HepG2 (cell line): ENCODE measurements at regions not wholly inside any gene's neighbourhood (a gene's known extent, or its start where the extent isn't known, plus 50 kb on each side); places are given as distances from the start of the nearest gene placed in this dataset.

Experiments used
- ATAC-seq: fragments of 200-7000 bp; cut with Tn5 transposase; 3 replicates; pipeline ENCODE4 v1.9.1; 2020; ENCODE audit warnings: mild to moderate bottlenecking, moderate library complexity
- BruUV-seq: library from RNA; stranded (reverse); fragments of 400-500 nt; replicated peaks from 2 replicates; lab custom pipeline; 2021; lab: Mats Ljungman, UMichigan
- CTCF ChIA-PET: fragments of 300-600 bp; formaldehyde crosslinking; extraction: SDS; loops from one replicate; lab custom pipeline; 2021; ENCODE audit warnings: low total read pairs, inconsistent platforms, low intra/inter-chr PET ratio; lab: Yijun Ruan, JAX
- POLR2A ChIA-PET: fragments of 350-600 bp; sonication (Branson Sonifier 250); formaldehyde crosslinking; loops from one replicate; lab custom pipeline; 2020; ENCODE audit warnings: antibody characterized with exemption, inconsistent platforms; lab: Yijun Ruan, JAX
- DNase-seq: peaks from one replicate; pipeline ENCODE4 v3.0.0-alpha.2; 2015; ENCODE audit warnings: low spot score
- FAIRE-seq: peaks from 3 replicates; lab custom pipeline; 2011; peaks lifted over from hg19 to GRCh38; lab: Jason Lieb, UNC
- H2AFZ ChIP-seq: one replicate; pipeline ENCODE4 v1.6.1; 2011; ENCODE audit warnings: low read length, inconsistent platforms
- H3K27ac ChIP-seq: fragments of 300-600 bp; 3 replicates; pipeline ENCODE4 v1.8.0; 2011; ENCODE audit warnings: mixed run types, mild to moderate bottlenecking, mixed read lengths, low read length, inconsistent platforms; ENCODE audit not compliant: insufficient read depth; ENCODE audit errors: extremely low read length
- H3K27me3 ChIP-seq, 2 experiments: fragments of 200-600 bp in 1 of 2; 2 replicates in 1 of 2; 3 replicates in 1 of 2; pipeline versions ENCODE4 v1.6.0 to v1.8.0; 2011; ENCODE audit warnings: low read length in 2 of 2, mild to moderate bottlenecking in 2 of 2, moderate library complexity in 2 of 2, inconsistent platforms in 1 of 2; ENCODE audit not compliant: insufficient read depth in 2 of 2, control insufficient read depth in 1 of 2
- H3K36me3 ChIP-seq, 2 experiments: fragments of 200-600 bp in 1 of 2; replicated peaks in 1 of 2; 2 replicates in 1 of 2; 3 replicates in 1 of 2; pipeline versions ENCODE4 v1.5.1 to v1.8.0; 2011; ENCODE audit warnings: low read length in 2 of 2, inconsistent platforms in 1 of 2; ENCODE audit not compliant: insufficient read depth in 2 of 2, control insufficient read depth in 1 of 2
- H3K4me1 ChIP-seq: 2 replicates; pipeline ENCODE4 v1.5.1; 2012; ENCODE audit warnings: low read length, inconsistent platforms; ENCODE audit not compliant: insufficient read depth
- H3K4me2 ChIP-seq: 2 replicates; pipeline ENCODE4 v1.6.0; 2011; ENCODE audit warnings: low read depth, low read length, inconsistent platforms
- H3K4me3 ChIP-seq, 3 experiments: fragments of 200-600 bp in 1 of 3; sonication (generic), shearing (Covaris generic) in 1 of 3; replicated peaks in 1 of 3; 2 replicates each; pipeline ENCODE4 v1.5.1; 2011 to 2016; ENCODE audit warnings: low read length in 3 of 3, inconsistent platforms in 2 of 3, low read depth in 2 of 3, mild to moderate bottlenecking in 2 of 3, control low read depth in 1 of 3, mixed read lengths in 1 of 3; ENCODE audit not compliant: insufficient read depth in 1 of 3
- H3K79me2 ChIP-seq: one replicate; pipeline ENCODE4 v1.6.1; 2011; ENCODE audit warnings: low read length, inconsistent platforms; ENCODE audit not compliant: insufficient read depth
- H3K9ac ChIP-seq: 2 replicates; pipeline ENCODE4 v1.6.0; 2011; ENCODE audit warnings: mild to moderate bottlenecking, low read depth, low read length, inconsistent platforms; ENCODE audit not compliant: insufficient read depth
- H3K9me3 ChIP-seq: 2 replicates; pipeline ENCODE4 v1.5.1; 2012; ENCODE audit warnings: mild to moderate bottlenecking, low read length
- H4K20me1 ChIP-seq: 2 replicates; pipeline ENCODE4 v1.6.0; 2011; ENCODE audit warnings: inconsistent platforms, mild to moderate bottlenecking, low read length, moderate library complexity; ENCODE audit not compliant: insufficient read depth
- CREM ChIP-seq, 2 experiments: sonication (generic) in 1 of 2; formaldehyde crosslinking in 1 of 2; IDR thresholded peaks; 2 replicates each; pipeline versions ENCODE4 v1.4.0 to v1.6.1; 2016 to 2020; ENCODE audit warnings: antibody characterized with exemption in 1 of 2, mild to moderate bottlenecking in 1 of 2, missing genetic modification reagents in 1 of 2
- EHMT2 ChIP-seq: fragments of 200-600 bp; sonication (generic); IDR thresholded peaks from 2 replicates; pipeline ENCODE4 v1.7.0; 2017; ENCODE audit warnings: antibody characterized with exemption, low read depth, low read length, borderline replicate concordance
- GATA4 ChIP-seq: sonication (generic); IDR thresholded peaks from 2 replicates; pipeline ENCODE4 v1.6.1; 2016; ENCODE audit warnings: antibody characterized with exemption, low read depth, borderline replicate concordance
- GATAD1 ChIP-seq: IDR thresholded peaks from 2 replicates; pipeline ENCODE4 v1.6.1; 2016; ENCODE audit warnings: missing genetic modification reagents, missing compliant biosample characterization
- MAZ ChIP-seq, 2 experiments: sonication (generic) in 1 of 2; formaldehyde crosslinking in 1 of 2; IDR thresholded peaks; 2 replicates each; pipeline versions ENCODE4 v1.5.0 to v1.6.1; 2012 to 2020; ENCODE audit warnings: low read depth in 2 of 2, mild to moderate bottlenecking in 2 of 2, borderline replicate concordance in 1 of 2, improper control_type of control experiment in 1 of 2, low read length in 1 of 2, missing genetic modification reagents in 1 of 2, moderate library complexity in 1 of 2
- PRMT3 ChIP-seq: sonication (generic); formaldehyde crosslinking; IDR thresholded peaks from 2 replicates; pipeline ENCODE4 v1.8.1; 2022; ENCODE audit warnings: low read depth, mild to moderate bottlenecking, moderate library complexity, missing genetic modification reagents, borderline replicate concordance
- SMARCE1 ChIP-seq: fragments of 450-650 bp; IDR thresholded peaks from 2 replicates; pipeline ENCODE4 v1.6.1; 2017; ENCODE audit warnings: borderline replicate concordance
- SRSF4 ChIP-seq: fragments of 200-400 bp; formaldehyde crosslinking; IDR thresholded peaks from one replicate; pipeline ENCODE4 v1.6.1; 2018; ENCODE audit warnings: mild to moderate bottlenecking, low read depth, low read length, moderate library complexity; ENCODE audit not compliant: poor library complexity, severe bottlenecking
- XBP1 ChIP-seq: sonication (generic); formaldehyde crosslinking; IDR thresholded peaks from 2 replicates; pipeline ENCODE4 v1.5.0; 2020; ENCODE audit warnings: missing genetic modification reagents
- ZNF343 ChIP-seq: sonication (generic); formaldehyde crosslinking; IDR thresholded peaks from 2 replicates; pipeline ENCODE4 v1.4.0; 2020; ENCODE audit warnings: mild to moderate bottlenecking, missing genetic modification reagents
- ZNF552 ChIP-seq: sonication (generic); formaldehyde crosslinking; IDR thresholded peaks from 2 replicates; pipeline ENCODE4 v1.9.0; 2022; ENCODE audit warnings: missing genetic modification reagents, mild to moderate bottlenecking, borderline replicate concordance
- ZNF878 ChIP-seq: sonication (generic); formaldehyde crosslinking; IDR thresholded peaks from 2 replicates; pipeline ENCODE4 v1.8.1; 2023; ENCODE audit warnings: mild to moderate bottlenecking, missing genetic modification reagents, moderate library complexity
- in situ Hi-C: cut with HindIII; loops from 2 replicates; pipeline ENCODE4 v1.10.0; 2017; ENCODE audit warnings: low pct_unique_long_range_greater_than_20kb; ENCODE audit not compliant: extremely low pct_ligation_motif_present
- intact Hi-C: fragments of 100-400 bp; cut with micrococcal nuclease; formaldehyde crosslinking; loops from one replicate; pipeline ENCODE4 v1.10.0; 2022; ENCODE audit not compliant: unreplicated experiment
- TF ChIP-seq, protein P1 (sequence below), 2 experiments: fragments of 450-650 bp in 1 of 2; sonication (generic) in 1 of 2; formaldehyde crosslinking; IDR thresholded peaks; 2 replicates each; pipeline versions ENCODE4 v1.5.0 to v1.8.0; 2020 to 2022; ENCODE audit warnings: mild to moderate bottlenecking in 1 of 2, missing genetic modification reagents in 1 of 2
- TF ChIP-seq, protein P2 (sequence below), 2 experiments: sonication (generic) in 1 of 2; formaldehyde crosslinking in 1 of 2; IDR thresholded peaks; 2 replicates each; pipeline versions ENCODE4 v1.4.0 to v1.6.1; 2018 to 2020; ENCODE audit warnings: missing genetic modification reagents in 2 of 2, borderline replicate concordance in 1 of 2, low read depth in 1 of 2, mild to moderate bottlenecking in 1 of 2, missing biosample characterization in 1 of 2
- TF ChIP-seq, protein P3 (sequence below): sonication (generic); formaldehyde crosslinking; IDR thresholded peaks from 2 replicates; pipeline ENCODE4 v1.4.0; 2020; ENCODE audit warnings: low read depth, mild to moderate bottlenecking, missing genetic modification reagents
- TF ChIP-seq, protein P4 (sequence below): sonication (generic); formaldehyde crosslinking; IDR thresholded peaks from 2 replicates; pipeline ENCODE4 v1.4.0; 2020; ENCODE audit warnings: missing genetic modification reagents

DNA sequence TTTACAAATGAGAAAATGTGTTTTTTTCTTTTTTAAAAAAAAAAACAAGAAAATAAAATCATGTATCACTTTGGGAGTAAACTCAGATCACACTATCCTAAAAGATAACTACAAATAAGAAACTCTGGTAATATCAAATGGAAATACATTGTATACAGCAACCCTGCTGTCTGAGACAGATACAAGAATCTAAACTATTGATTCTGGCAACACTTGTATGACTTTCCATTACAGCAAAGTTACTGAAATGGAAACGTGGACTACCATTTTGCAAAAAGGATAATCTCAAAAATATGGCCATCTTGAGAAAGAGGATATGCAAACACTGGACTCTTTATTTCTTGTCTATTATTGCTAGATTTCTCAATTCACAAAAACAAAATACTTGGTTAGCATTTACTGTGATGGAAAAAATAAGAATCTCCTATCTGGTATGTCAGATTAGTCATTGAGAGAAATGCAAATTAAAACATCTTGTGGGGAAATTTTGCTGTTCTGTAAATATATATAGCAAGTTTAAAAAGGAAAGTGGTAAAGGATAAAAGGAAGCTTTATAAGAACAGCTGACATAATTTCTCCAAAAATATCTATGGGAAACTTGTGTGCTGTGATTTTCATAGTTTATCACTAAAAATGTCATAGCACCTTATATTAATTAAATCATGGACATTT lies 112.9 kb upstream of the FER start (continued):
- TF ChIP-seq, protein P1, sequence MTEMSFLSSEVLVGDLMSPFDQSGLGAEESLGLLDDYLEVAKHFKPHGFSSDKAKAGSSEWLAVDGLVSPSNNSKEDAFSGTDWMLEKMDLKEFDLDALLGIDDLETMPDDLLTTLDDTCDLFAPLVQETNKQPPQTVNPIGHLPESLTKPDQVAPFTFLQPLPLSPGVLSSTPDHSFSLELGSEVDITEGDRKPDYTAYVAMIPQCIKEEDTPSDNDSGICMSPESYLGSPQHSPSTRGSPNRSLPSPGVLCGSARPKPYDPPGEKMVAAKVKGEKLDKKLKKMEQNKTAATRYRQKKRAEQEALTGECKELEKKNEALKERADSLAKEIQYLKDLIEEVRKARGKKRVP (CRISPR knock-in tag; IDR thresholded peaks at IDR 0.05): no peak
- TF ChIP-seq ZNF343: no peak
- TF ChIP-seq ZNF552: no peak
- no peak for TF ChIP-seq SRSF4
- no peak for TF ChIP-seq ZNF878
- TF ChIP-seq XBP1 (CRISPR knock-in tag): no peak
- TF ChIP-seq, all 625 proteins: peak for 0

DNA sequence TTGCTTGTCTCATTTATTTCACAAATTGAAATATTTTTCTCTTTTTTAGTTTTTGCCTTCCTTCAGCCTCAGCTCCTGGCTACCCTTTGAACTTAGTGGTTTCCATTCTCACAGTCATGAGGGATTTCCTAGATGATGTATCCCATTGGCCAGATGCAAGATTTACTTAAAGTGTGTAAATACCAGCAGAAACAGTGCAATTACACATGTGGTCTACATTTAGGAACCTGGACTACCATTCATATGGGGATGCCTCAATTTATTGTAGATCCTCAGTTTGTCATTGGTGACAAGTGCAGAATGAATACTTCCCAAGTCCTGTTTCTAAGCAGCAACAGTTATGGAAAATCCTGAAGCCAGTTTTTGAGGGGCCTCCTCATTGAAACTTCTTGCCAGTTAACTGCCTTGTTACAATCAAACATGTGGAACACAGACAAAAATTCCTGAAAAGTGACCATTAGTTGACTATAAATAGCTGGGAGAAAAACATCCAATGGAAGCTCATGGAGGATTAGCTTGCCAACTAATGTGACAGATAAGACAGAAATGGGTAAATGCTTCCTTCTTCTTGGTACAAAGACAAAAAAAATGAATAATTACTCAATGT lies 113.6 kb upstream of the FER start:
- Histone ChIP-seq H3K79me2 (no peaks in the 10 kb centered on the region), H3K4me1 (no peaks in the 10 kb centered on the region), H4K20me1 (no peaks in the 10 kb centered on the region), H3K9me3 (no peaks in the 10 kb centered on the region), H2AFZ (no peak overlapping the region), H3K4me2 (no peak overlapping the region), H3K9ac (no peak overlapping the region), H3K36me3 (no peaks in the 10 kb centered on the region), H3K27me3 (no peaks in the 10 kb centered on the region; a peak in 1 of 5 replicates), H3K27ac (no peak overlapping the region), H3K4me3 (no peak overlapping the region)
- ChIA-PET POLR2A (no interaction called here), CTCF (no interaction called here)
- in situ Hi-C loops: no loop called here
- no TSS peak for BruUV-seq
- intact Hi-C loops: no loop called here
- TF ChIP-seq EHMT2 (no peak), PRMT3 (CRISPR knock-in tag) (no peak), GATA4 (no peak), GATAD1 (CRISPR knock-in tag) (no peak), MAZ (IDR thresholded peaks at IDR 0.05; ENCODE audit: borderline replicate concordance, low read depth, low read length) (no peak), MAZ (CRISPR knock-in tag; IDR thresholded peaks at IDR 0.05; ENCODE audit: low read depth) (no peak), CREM (IDR thresholded peaks at IDR 0.05) (no peak), CREM (CRISPR knock-in tag; IDR thresholded peaks at IDR 0.05) (no peak), SMARCE1 (no peak)
- TF ChIP-seq, protein P2, sequence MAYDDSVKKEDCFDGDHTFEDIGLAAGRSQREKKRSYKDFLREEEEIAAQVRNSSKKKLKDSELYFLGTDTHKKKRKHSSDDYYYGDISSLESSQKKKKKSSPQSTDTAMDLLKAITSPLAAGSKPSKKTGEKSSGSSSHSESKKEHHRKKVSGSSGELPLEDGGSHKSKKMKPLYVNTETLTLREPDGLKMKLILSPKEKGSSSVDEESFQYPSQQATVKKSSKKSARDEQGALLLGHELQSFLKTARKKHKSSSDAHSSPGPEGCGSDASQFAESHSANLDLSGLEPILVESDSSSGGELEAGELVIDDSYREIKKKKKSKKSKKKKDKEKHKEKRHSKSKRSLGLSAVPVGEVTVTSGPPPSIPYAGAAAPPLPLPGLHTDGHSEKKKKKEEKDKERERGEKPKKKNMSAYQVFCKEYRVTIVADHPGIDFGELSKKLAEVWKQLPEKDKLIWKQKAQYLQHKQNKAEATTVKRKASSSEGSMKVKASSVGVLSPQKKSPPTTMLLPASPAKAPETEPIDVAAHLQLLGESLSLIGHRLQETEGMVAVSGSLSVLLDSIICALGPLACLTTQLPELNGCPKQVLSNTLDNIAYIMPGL (CRISPR knock-in tag; IDR thresholded peaks at IDR 0.05; ENCODE audit: borderline replicate concordance in 1 of 2, low read depth in 1 of 2): no peak
- TF ChIP-seq, protein P3, sequence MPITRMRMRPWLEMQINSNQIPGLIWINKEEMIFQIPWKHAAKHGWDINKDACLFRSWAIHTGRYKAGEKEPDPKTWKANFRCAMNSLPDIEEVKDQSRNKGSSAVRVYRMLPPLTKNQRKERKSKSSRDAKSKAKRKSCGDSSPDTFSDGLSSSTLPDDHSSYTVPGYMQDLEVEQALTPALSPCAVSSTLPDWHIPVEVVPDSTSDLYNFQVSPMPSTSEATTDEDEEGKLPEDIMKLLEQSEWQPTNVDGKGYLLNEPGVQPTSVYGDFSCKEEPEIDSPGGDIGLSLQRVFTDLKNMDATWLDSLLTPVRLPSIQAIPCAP (CRISPR knock-in tag): no peak
- TF ChIP-seq, protein P4, sequence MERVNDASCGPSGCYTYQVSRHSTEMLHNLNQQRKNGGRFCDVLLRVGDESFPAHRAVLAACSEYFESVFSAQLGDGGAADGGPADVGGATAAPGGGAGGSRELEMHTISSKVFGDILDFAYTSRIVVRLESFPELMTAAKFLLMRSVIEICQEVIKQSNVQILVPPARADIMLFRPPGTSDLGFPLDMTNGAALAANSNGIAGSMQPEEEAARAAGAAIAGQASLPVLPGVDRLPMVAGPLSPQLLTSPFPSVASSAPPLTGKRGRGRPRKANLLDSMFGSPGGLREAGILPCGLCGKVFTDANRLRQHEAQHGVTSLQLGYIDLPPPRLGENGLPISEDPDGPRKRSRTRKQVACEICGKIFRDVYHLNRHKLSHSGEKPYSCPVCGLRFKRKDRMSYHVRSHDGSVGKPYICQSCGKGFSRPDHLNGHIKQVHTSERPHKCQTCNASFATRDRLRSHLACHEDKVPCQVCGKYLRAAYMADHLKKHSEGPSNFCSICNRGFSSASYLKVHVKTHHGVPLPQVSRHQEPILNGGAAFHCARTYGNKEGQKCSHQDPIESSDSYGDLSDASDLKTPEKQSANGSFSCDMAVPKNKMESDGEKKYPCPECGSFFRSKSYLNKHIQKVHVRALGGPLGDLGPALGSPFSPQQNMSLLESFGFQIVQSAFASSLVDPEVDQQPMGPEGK: no peak
- FAIRE-seq (no peak), DNase-seq (no peak), ATAC-seq (no peak)
